Right lobe of liver (tissue), 6 donors: ENCODE measurements at regions not wholly inside any gene's neighbourhood (a gene's known extent, or its start where the extent isn't known, plus 50 kb on each side); places are given as distances from the start of the nearest gene placed in this dataset.

Source experiments
- ATAC-seq, 4 donors: fragments of 200-7000 bp; cut with Tn5 transposase; one replicate each; pipeline ENCODE4 v1.9.1; 2020; ENCODE audit warnings: mild to moderate bottlenecking in 4 of 4, moderate library complexity in 4 of 4
- DNase-seq, 3 donors: peaks; one replicate each; pipeline ENCODE4 v3.0.0-alpha.2; 2020
- H3K27ac ChIP-seq, 3 donors: fragments of 200-600 bp; one replicate each; pipeline ENCODE4 v1.8.0; 2022
- H3K27me3 ChIP-seq, 2 donors: fragments of 200-600 bp; one replicate each; pipeline ENCODE4 v1.8.0; 2022
- H3K36me3 ChIP-seq, 4 donors: fragments of 200-600 bp; sonication (generic) in 1 of 4; one replicate each; pipeline versions ENCODE4 v1.5.1 to v1.8.0; 2017 to 2022; ENCODE audit warnings: control low read depth in 1 of 4
- H3K4me1 ChIP-seq, 4 donors: fragments of 200-600 bp; sonication (generic) in 1 of 4; one replicate each; pipeline versions ENCODE4 v1.5.1 to v1.8.0; 2017 to 2022; ENCODE audit warnings: control low read depth in 1 of 4
- H3K4me3 ChIP-seq, 3 donors: fragments of 200-600 bp; one replicate each; pipeline ENCODE4 v1.8.0; 2022
- H3K9me3 ChIP-seq, 4 donors: fragments of 200-600 bp; sonication (generic) in 1 of 4; one replicate each; pipeline versions ENCODE4 v1.5.1 to v1.8.0; 2017 to 2022; ENCODE audit warnings: control low read depth in 1 of 4
- CTCF ChIP-seq, 4 donors: fragments of 200-600 bp in 3 of 4; fragments of 450-650 bp in 1 of 4; IDR thresholded peaks; one replicate each; pipeline versions ENCODE4 v1.5.1 to v1.8.0; 2016 to 2022; ENCODE audit warnings: antibody characterized with exemption in 4 of 4, mild to moderate bottlenecking in 2 of 4
- POLR2A ChIP-seq: fragments of 450-650 bp; IDR thresholded peaks from one replicate; pipeline ENCODE4 v1.6.1; 2017; ENCODE audit warnings: antibody characterized with exemption, mild to moderate bottlenecking
- WGBS: methylation state at CpG from one replicate; pipeline ENCODE4 v1.1.6; 2018; ENCODE audit warnings: low coverage, low lambda C conversion rate; ENCODE audit not compliant: insufficient coverage; ENCODE audit errors: missing lambda C conversion rate; 5-methylcytosine and 5-hydroxymethylcytosine counted together
- intact Hi-C, 2 donors: fragments of 100-400 bp; cut with DNase I; formaldehyde crosslinking; loops; one replicate each; pipeline versions ENCODE4 v1.11.2 to v1.14.1; 2022
- donor health status: DM: no; HTN: yes; CAD: no.
- donor health status: DM: no; HTN: no; CAD: no.
- donor health status: DM: no; HTN: no; CAD: no.
- donor health status: DM: no; HTN: yes; CAD: no.
- donor health status: DM: no; HTN: yes; CAD: no.

- DNase-seq (no peak), ATAC-seq (peak in 2 of 4 donors; percentile 33 to 56)
- no peaks in the 10 kb centered on the region for H3K36me3 ChIP-seq
- no peaks in the 10 kb centered on the region for H3K27me3 ChIP-seq
- no peak overlapping the region for H3K4me3 ChIP-seq
- intact Hi-C loops: no loop called here
- H3K4me1 ChIP-seq: no peaks in the 10 kb centered on the region
- TF ChIP-seq CTCF (IDR thresholded peaks at IDR 0.05): no peak
- no peak for TF ChIP-seq POLR2A
- no peaks in the 10 kb centered on the region for H3K9me3 ChIP-seq
- 77% methylated on average over 4 of the region's 5 CpGs for WGBS
- H3K27ac ChIP-seq: no peak overlapping the region
Observed at GRCh38 chr6:149230712-149231460, 86.6 kb upstream of the TAB2 start.

- H3K36me3 ChIP-seq: no peaks in the 10 kb centered on the region
- no peaks in the 10 kb centered on the region for H3K27me3 ChIP-seq
- TF ChIP-seq POLR2A: no peak
- TF ChIP-seq CTCF (IDR thresholded peaks at IDR 0.05): no peak
- DNase-seq: no peak
- ATAC-seq: peak in 2 of 4 donors; percentile 14 to 34
- peak overlapping the region in 1 of 3 donors; percentile 6 for H3K27ac ChIP-seq
- H3K4me1 ChIP-seq: no peaks in the 10 kb centered on the region
- intact Hi-C loops: no loop called here
- H3K4me3 ChIP-seq: no peak overlapping the region
- no peaks in the 10 kb centered on the region for H3K9me3 ChIP-seq
- 61% methylated on average over 7 of the region's 7 CpGs for WGBS
Observed at GRCh38 chr6:149231778-149232177, 85.7 kb upstream of the TAB2 start.

- no peaks in the 10 kb centered on the region for H3K4me1 ChIP-seq
- 58% methylated on average over 2 of the region's 7 CpGs for WGBS
- H3K27ac ChIP-seq: no peak overlapping the region
- H3K27me3 ChIP-seq: no peaks in the 10 kb centered on the region
- H3K36me3 ChIP-seq: no peaks in the 10 kb centered on the region
- TF ChIP-seq CTCF (IDR thresholded peaks at IDR 0.05): no peak
- TF ChIP-seq POLR2A: no peak
- DNase-seq: no peak
- H3K9me3 ChIP-seq: no peaks in the 10 kb centered on the region
- no peak overlapping the region for H3K4me3 ChIP-seq
- peak in 1 of 4 donors; percentile 34 for ATAC-seq
- intact Hi-C loops: no loop called here
Observed at GRCh38 chr6:149233056-149233715, 84.3 kb upstream of the TAB2 start.

GRCh38 chr6:149234051-149234962 is 83.2 kb upstream of the TAB2 start:
- no peak for DNase-seq
- intact Hi-C loops: no loop called here
- WGBS: 57% methylated on average over 6 of the region's 7 CpGs
- ATAC-seq: peak in 1 of 4 donors; percentile 31
- Histone ChIP-seq H3K27me3 (no peaks in the 10 kb centered on the region), H3K9me3 (no peaks in the 10 kb centered on the region), H3K4me3 (no peak overlapping the region), H3K4me1 (no peaks in the 10 kb centered on the region), H3K27ac (no peak overlapping the region), H3K36me3 (no peaks in the 10 kb centered on the region)
- TF ChIP-seq CTCF (IDR thresholded peaks at IDR 0.05) (no peak), POLR2A (no peak)
